Hepatocyte (in vitro differentiated cells): ENCODE measurements at regions not wholly inside any gene's neighbourhood (a gene's known extent, or its start where the extent isn't known, plus 50 kb on each side); places are given as distances from the start of the nearest gene placed in this dataset.

ENCODE experiments used
- DNase-seq: peaks from one replicate; pipeline ENCODE4 v3.0.0-alpha.2; 2016; ENCODE audit warnings: low spot score
- H2AFZ ChIP-seq: fragments of 200-600 bp; sonication (generic); 2 replicates; pipeline ENCODE4 v1.6.0; 2016; ENCODE audit warnings: antibody characterized with exemption, mild to moderate bottlenecking
- H3K27ac ChIP-seq: fragments of 200-600 bp; sonication (generic); 2 replicates; pipeline ENCODE4 v1.5.1; 2016; ENCODE audit warnings: mild to moderate bottlenecking
- H3K27me3 ChIP-seq: fragments of 200-600 bp; sonication (generic); 2 replicates; pipeline ENCODE4 v1.6.1; 2016
- H3K36me3 ChIP-seq: fragments of 200-600 bp; sonication (generic); replicated peaks from 2 replicates; pipeline ENCODE4 v1.5.1; 2016; ENCODE audit warnings: low read depth; ENCODE audit not compliant: insufficient read depth
- H3K4me1 ChIP-seq: fragments of 200-600 bp; sonication (generic); 2 replicates; pipeline ENCODE4 v1.5.1; 2016; ENCODE audit warnings: mild to moderate bottlenecking, moderate library complexity; ENCODE audit not compliant: insufficient read depth
- H3K4me2 ChIP-seq: fragments of 200-600 bp; sonication (generic); 2 replicates; pipeline ENCODE4 v1.6.0; 2016
- H3K4me3 ChIP-seq: fragments of 200-600 bp; sonication (generic); 2 replicates; pipeline ENCODE4 v1.5.1; 2016; ENCODE audit warnings: mild to moderate bottlenecking
- H3K79me2 ChIP-seq: fragments of 200-600 bp; sonication (generic); 2 replicates; pipeline ENCODE4 v1.6.0; 2017; ENCODE audit warnings: mild to moderate bottlenecking
- H3K9me2 ChIP-seq: fragments of 200-600 bp; sonication (generic); replicated peaks from 2 replicates; pipeline ENCODE4 v1.6.0; 2017; ENCODE audit warnings: mild to moderate bottlenecking; ENCODE audit not compliant: insufficient read depth
- H3K9me3 ChIP-seq: fragments of 200-600 bp; sonication (generic); 2 replicates; pipeline ENCODE4 v1.5.1; 2016; ENCODE audit warnings: low read depth, mild to moderate bottlenecking
- H4K20me1 ChIP-seq: fragments of 200-600 bp; sonication (generic); 2 replicates; pipeline ENCODE4 v1.6.0; 2016; ENCODE audit warnings: mild to moderate bottlenecking; ENCODE audit not compliant: insufficient read depth, poor library complexity, severe bottlenecking
- EZH2 ChIP-seq: fragments of 200-600 bp; sonication (generic); IDR thresholded peaks from 2 replicates; pipeline ENCODE4 v1.6.1; 2016; ENCODE audit warnings: antibody characterized with exemption, mild to moderate bottlenecking, borderline replicate concordance
- EZH2phosphoT487 ChIP-seq: fragments of 200-600 bp; sonication (generic); IDR thresholded peaks from one replicate; pipeline ENCODE4 v1.6.1; 2018; ENCODE audit warnings: antibody characterized with exemption, mild to moderate bottlenecking, low read depth, moderate library complexity; ENCODE audit not compliant: unreplicated experiment, severe bottlenecking
- WGBS: methylation state at CpG from one replicate; pipeline ENCODE4 v1.1.6; 2016; ENCODE audit warnings: low lambda C conversion rate; ENCODE audit errors: missing lambda C conversion rate; 5-methylcytosine and 5-hydroxymethylcytosine counted together
- TF ChIP-seq, protein P1 (sequence below): fragments of 200-600 bp; sonication (generic); IDR thresholded peaks from 2 replicates; pipeline ENCODE4 v1.5.1; 2016; ENCODE audit warnings: antibody characterized with exemption, mild to moderate bottlenecking; ENCODE audit not compliant: poor library complexity

- H3K27me3 ChIP-seq: peaks cover 8% of the 10 kb centered on the region
- TF ChIP-seq EZH2phosphoT487 (no peak), EZH2 (no peak)
- TF ChIP-seq, protein P1, sequence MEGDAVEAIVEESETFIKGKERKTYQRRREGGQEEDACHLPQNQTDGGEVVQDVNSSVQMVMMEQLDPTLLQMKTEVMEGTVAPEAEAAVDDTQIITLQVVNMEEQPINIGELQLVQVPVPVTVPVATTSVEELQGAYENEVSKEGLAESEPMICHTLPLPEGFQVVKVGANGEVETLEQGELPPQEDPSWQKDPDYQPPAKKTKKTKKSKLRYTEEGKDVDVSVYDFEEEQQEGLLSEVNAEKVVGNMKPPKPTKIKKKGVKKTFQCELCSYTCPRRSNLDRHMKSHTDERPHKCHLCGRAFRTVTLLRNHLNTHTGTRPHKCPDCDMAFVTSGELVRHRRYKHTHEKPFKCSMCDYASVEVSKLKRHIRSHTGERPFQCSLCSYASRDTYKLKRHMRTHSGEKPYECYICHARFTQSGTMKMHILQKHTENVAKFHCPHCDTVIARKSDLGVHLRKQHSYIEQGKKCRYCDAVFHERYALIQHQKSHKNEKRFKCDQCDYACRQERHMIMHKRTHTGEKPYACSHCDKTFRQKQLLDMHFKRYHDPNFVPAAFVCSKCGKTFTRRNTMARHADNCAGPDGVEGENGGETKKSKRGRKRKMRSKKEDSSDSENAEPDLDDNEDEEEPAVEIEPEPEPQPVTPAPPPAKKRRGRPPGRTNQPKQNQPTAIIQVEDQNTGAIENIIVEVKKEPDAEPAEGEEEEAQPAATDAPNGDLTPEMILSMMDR: no peak
- WGBS: 81% methylated on average over 2 of the region's 2 CpGs
- no peak overlapping the region for H3K4me2 ChIP-seq
- H3K27ac ChIP-seq: no peak overlapping the region
- H2AFZ ChIP-seq: no peak overlapping the region
- no peaks in the 10 kb centered on the region for H3K4me1 ChIP-seq
- H4K20me1 ChIP-seq: no peaks in the 10 kb centered on the region
- H3K9me3 ChIP-seq: no peaks in the 10 kb centered on the region
- no peaks in the 10 kb centered on the region for H3K79me2 ChIP-seq
- DNase-seq: no peak
- no peak overlapping the region for H3K4me3 ChIP-seq
- H3K36me3 ChIP-seq: no peaks in the 10 kb centered on the region
- H3K9me2 ChIP-seq: no peaks in the 10 kb centered on the region
Measured at GRCh38 chr20:6837730-6838129, 70.2 kb downstream of the BMP2 start.

DNA sequence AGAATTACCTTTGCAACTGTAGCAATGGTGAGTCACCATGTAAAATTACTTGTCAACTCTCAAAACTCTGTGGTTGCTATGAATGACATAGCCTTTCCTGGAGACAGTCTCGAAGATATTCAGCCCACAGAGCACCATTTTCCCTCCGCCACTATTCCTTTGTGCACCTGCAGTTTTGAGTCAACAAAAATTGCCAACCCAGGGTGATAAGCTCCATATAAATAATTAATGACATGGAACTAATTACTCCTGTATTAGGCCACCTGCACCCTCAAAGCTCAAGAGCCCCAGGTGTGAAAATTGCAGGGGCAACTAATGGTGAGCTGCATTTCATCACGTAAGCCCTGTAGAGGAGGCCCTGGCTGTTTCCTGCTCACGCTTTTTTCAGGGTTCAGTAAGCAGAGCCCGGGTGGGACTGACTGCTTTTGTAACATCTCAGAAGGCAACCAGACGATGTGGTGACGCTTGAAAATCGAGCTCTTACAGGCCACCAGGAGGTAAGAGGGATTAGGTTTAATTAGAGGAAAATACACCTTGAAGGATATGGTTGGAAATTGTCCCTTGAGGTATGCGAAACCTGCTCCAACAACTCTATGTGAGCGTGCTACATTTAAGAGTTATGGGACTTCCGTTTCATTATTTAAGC, 70.8 kb downstream of the BMP2 start:
- Histone ChIP-seq H3K9me2 (no peaks in the 10 kb centered on the region), H3K4me1 (no peaks in the 10 kb centered on the region), H3K27ac (no peak overlapping the region), H3K27me3 (peaks cover 8% of the 10 kb centered on the region), H4K20me1 (no peaks in the 10 kb centered on the region), H2AFZ (no peak overlapping the region), H3K4me3 (no peak overlapping the region), H3K9me3 (no peaks in the 10 kb centered on the region), H3K36me3 (no peaks in the 10 kb centered on the region), H3K4me2 (no peak overlapping the region), H3K79me2 (no peaks in the 10 kb centered on the region)
- no peak for DNase-seq
- WGBS: 81% methylated on average over 11 of the region's 11 CpGs
- TF ChIP-seq EZH2phosphoT487 (no peak), EZH2 (no peak)
- TF ChIP-seq, protein P1: no peak

GRCh38 chr20:6841128-6841527, 73.6 kb downstream of the BMP2 start:
- DNase-seq: no peak
- Histone ChIP-seq H3K27ac (no peak overlapping the region), H3K4me3 (no peak overlapping the region), H3K27me3 (peaks cover 8% of the 10 kb centered on the region), H3K9me2 (no peaks in the 10 kb centered on the region), H3K4me1 (no peaks in the 10 kb centered on the region), H4K20me1 (no peaks in the 10 kb centered on the region), H3K4me2 (no peak overlapping the region), H2AFZ (no peak overlapping the region), H3K79me2 (no peaks in the 10 kb centered on the region), H3K9me3 (no peaks in the 10 kb centered on the region), H3K36me3 (no peaks in the 10 kb centered on the region)
- TF ChIP-seq EZH2 (no peak), EZH2phosphoT487 (no peak)
- TF ChIP-seq, protein P1: no peak
- 88% methylated on average over 2 of the region's 2 CpGs for WGBS

- no peaks in the 10 kb centered on the region for H3K36me3 ChIP-seq
- no peaks in the 10 kb centered on the region for H3K9me3 ChIP-seq
- H3K27ac ChIP-seq: peak overlapping the region; percentile 36
- peaks cover 8% of the 10 kb centered on the region for H3K27me3 ChIP-seq
- no peak overlapping the region for H3K4me3 ChIP-seq
- H3K79me2 ChIP-seq: no peaks in the 10 kb centered on the region
- H4K20me1 ChIP-seq: no peaks in the 10 kb centered on the region
- no peaks in the 10 kb centered on the region for H3K9me2 ChIP-seq
- TF ChIP-seq EZH2 (no peak), EZH2phosphoT487 (no peak)
- TF ChIP-seq, protein P1: no peak
- DNase-seq: peak; percentile 38
- H3K4me1 ChIP-seq: no peaks in the 10 kb centered on the region
- no peak overlapping the region for H3K4me2 ChIP-seq
- no peak overlapping the region for H2AFZ ChIP-seq
Measured at GRCh38 chr20:6845141-6845540, 77.7 kb downstream of the BMP2 start.
